Gastroesophageal sphincter (tissue), 3 donors: ENCODE measurements at regions not wholly inside any gene's neighbourhood (a gene's known extent, or its start where the extent isn't known, plus 50 kb on each side); places are given as distances from the start of the nearest gene placed in this dataset.

Experiments
- CTCF ChIP-seq, 4 experiments: fragments of 200-600 bp in 2 of 4; fragments of 450-650 bp in 2 of 4; sonication (generic) in 1 of 4; IDR thresholded peaks; one replicate each; pipeline ENCODE4 v1.5.1; 2017 to 2019; ENCODE audit warnings: antibody characterized with exemption in 4 of 4, mild to moderate bottlenecking in 2 of 4, moderate library complexity in 2 of 4
- POLR2A ChIP-seq, 2 donors: fragments of 450-650 bp; IDR thresholded peaks; one replicate each; pipeline ENCODE4 v1.6.1; 2017; ENCODE audit warnings: antibody characterized with exemption in 2 of 2, mild to moderate bottlenecking in 2 of 2, moderate library complexity in 1 of 2

DNA sequence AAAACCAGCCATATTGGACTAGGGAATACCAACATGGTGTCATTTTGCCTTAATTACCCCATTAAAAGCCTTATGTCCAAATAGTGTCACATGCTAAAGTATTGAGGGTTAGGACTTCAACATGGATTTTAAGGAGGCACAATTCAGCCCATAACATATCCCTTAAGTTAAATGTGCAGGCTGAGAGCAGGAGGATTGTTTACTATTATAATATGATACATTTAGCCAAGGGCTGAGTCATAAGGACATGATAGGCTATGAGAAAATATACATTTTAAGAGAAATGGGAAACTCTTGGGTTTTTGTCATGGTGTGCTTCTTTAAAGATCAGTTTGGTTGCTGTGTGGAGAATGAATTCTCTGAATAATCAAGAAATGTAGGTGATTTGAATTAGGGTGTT lies 136.8 kb downstream of the RDH14 start:
- TF ChIP-seq CTCF (IDR thresholded peaks at IDR 0.05) (no peak), POLR2A (IDR thresholded peaks at IDR 0.05) (no peak)
